ENCODE measurements at regions not wholly inside any gene's neighbourhood (a gene's known extent, or its start where the extent isn't known, plus 50 kb on each side); places are given as distances from the start of the nearest gene placed in this dataset.

- TF ChIP-seq POLR2A (IDR thresholded peaks at IDR 0.05; ENCODE audit: low read length) (no peak), GATA1 (IDR thresholded peaks at IDR 0.05; ENCODE audit: low read depth, low read length) (no peak)
Measured at GRCh38 chr5:62681117-62681850, 102.7 kb downstream of the LRRC70 start.
